Activated CD4-positive, alpha-beta T cell treated with anti-CD3 and anti-CD28 coated beads for 48 hours (primary cell): ENCODE measurements at regions not wholly inside any gene's neighbourhood (a gene's known extent, or its start where the extent isn't known, plus 50 kb on each side); places are given as distances from the start of the nearest gene placed in this dataset.

Experiments used
- DNase-seq: peaks from one replicate; pipeline ENCODE4 v3.0.0-alpha.2; 2020

DNA sequence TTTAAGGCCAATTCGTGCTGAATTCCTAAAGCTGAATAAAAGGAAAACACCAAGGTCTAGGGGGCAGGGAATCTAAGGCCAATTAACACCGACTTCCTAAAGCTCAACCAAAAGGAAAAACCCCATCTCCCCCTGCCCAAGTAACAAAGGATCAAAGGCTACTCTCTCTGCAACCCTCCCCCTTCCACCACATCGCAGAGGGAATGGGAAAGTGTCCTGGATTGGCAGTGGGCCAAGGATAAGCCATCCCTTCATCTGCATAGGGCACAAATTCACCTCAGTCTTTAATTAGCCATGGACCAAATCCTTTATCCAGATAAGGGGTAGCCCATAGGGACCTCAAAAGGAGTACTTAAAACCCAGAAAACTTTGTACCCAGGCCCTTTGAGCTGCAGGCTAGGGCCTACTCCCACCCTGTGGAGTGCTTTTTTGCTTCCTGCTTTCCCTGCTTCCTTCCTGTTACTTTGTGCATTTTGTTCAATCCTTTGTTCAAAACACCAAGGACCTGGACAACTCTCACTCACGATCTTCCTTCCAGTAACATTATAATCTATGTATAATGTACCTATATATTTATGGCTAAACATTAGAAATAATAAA lies 2119.8 kb upstream of the CELF4 start:
- no peak for DNase-seq

DNA sequence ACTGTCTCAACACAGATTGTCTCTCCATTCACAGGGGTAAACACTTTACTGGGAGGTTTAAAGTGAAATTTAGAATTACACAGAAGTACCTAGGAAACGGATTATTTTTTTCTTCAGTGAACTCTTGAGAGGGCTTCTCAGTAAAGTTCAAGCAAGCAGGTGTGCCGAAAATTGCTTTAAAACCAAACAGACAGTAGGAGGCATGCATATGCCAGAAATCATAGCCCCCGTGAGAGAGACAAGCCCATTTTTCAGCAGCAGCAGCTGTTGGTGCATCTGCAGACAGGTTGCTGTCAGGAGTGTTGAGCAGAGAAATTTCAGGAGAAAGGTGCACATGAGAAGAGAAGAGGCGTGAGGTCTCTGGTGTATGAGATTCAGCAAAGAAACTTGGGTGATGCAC lies 2115.5 kb upstream of the CELF4 start:
- no peak for DNase-seq

DNA sequence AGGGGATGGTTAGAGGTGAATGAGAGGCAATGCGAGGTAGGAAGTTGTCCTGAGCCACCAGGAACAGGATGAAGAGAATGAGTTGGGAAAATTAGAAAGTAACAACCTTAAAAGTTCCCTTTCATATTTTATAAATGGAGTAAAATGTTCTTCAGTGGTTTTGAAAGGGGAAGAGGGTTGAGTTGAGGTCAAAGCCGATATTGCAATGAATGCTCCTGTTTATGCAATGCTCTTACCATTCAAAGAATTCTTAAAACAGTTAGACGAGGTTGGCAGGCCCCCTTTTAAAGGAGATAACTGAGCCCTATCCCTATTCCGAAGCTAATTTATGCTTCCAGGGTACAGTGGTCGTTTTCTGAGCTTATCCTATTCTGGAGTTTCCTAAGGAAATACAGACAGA lies 2110.3 kb upstream of the CELF4 start:
- no peak for DNase-seq

DNA sequence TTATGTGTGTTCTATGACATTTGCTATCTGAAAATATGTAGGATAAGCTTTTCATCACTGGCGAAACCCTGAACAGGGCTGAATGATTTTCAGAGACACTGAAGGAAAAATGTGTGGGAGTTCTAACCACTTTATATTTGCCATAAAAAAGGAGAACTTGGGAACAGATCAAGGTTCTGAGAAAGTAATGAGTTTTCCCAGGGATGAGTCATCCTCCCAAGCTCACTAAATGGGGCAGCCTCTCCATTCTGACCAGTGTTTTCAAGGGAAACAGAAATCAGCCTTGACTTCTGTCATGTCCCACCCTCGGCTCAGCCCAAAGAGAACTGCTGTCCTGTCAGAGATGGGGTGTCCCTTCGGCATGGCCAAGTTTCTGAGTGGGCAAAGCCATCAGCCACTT lies 2109.8 kb upstream of the CELF4 start:
- no peak for DNase-seq

DNA sequence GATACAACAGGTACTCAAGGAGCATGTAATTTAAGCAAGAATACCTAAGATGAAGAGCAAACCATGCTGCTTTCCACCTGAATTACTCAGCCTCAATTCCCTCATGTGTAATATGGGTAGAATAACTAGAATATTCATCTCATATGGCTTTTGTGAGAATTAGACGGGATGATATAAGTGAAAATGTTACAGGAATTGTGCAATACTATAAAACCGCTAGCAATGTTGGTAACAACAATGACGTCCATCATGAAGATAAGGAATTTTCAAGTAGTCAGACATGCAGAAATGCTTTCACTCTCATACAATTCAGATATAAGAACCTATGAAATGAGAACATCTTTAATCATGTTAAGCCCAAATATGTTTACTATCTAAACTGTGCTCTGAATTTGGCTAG lies 2106.6 kb upstream of the CELF4 start:
- no peak for DNase-seq

DNA sequence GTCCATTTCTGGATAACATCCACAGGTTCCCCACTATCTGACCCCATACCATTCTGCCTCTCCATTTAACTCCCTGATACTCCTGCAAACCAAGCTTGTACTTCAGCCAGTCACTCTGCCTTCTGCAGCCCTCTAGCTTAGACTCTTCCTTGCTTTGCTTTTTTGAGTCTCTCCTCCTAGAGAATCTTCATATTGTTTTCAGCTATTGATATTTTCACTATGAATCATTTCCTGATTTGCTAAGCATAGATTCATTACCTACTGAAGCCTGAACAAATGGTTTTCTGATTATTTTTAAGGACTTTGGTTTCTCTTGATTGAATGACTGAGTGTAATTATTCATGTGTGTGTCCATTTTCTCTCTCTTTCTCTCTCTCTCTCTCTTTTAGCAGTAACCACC lies 2102.3 kb upstream of the CELF4 start:
- DNase-seq: no peak

DNA sequence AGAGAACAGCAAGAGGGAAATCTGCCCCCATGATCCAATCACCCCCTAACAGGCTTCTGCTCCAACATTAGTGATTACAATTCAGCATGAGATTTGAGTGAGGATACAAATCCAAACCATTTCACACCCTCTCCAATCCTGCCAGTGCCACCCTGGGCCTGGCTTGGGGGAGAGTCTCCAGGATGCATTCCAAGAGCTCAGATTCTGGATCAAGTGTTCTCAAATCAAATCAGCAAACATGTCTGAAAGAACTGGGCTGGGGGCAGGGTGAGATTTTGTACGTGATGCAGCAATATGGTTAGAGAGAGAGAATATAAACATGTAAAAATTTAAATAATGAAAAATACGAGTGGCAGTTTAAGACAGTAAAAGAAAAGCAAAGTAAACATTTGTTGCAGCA lies 2100.9 kb upstream of the CELF4 start:
- DNase-seq: no peak

DNA sequence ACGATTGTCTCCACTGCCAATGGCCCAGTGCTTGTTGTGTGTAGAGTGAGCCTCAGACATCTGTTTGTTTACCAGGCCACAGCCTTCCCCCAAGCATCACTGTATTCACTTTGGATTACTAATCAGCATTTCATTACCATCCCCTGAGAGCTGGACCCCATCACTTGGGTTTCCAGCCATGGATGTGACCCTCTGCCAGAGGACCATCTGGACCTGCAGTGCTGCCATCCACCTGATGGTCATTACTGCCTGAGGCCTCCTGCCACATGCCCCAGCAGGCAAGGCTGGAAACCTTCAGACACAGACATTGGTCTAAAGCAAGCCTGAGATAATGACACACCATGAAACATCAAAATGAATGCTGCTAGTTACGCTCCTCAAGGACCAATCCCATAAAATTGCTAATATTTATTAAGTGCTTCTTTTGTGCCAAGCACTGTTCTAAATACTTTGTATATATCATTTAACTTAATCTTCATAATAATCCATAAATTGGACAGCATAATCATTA lies 2096.3 kb upstream of the CELF4 start:
- DNase-seq: no peak

DNA sequence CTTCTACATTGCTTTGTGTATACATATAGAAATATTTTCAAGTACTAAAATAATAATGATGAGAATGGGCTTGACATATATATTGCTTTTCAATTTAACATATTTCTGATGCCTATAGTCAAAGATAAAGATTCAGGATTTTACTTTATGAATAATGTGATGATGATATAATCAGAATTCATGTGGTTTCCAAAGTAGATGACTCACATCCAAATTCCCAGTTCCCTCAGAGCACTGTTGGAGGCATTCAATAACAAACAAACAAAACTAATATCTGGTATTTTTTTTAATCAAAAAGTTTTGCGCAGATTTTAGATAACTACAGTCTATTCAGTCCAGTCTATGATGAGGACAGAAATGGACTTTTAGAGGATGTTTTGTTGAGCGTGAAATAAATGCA lies 2094.5 kb upstream of the CELF4 start:
- no peak for DNase-seq

DNA sequence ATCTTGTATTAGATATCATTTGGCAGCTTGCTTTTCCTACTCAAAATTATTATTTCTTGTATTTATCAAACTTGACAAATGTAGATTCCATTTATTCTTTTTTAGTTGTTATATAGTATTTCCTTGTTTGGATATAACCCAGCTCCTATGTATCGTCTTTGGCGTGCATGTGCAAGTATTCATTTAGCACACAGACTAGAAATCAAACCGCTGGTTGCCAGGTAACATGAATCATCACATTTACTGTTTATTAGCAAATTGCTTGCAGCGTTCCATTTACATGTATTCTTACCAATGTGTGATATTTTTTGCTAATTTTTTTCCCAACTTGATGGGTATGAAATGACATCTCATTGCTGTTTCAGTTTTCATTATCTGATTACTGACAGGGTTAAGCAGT lies 2089.7 kb upstream of the CELF4 start:
- DNase-seq: no peak

DNA sequence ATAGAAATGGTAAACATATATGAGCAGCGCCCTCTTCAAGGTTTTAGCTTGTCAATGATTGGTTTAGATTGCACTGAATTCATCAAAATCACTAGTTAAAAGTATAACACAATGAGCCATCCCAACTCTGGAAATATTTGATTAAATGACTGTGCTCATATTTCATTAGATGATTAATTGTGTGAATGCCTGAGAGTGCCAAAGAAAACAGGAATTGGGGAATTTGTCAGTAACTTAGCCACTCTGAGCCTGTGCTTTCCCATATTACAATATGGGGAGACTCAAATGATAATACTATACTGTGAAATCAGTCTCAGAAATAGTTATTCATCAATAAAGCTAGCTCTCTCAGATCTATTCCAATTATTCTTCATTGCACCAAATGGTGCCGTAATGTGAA lies 2087.6 kb upstream of the CELF4 start:
- DNase-seq: no peak

DNA sequence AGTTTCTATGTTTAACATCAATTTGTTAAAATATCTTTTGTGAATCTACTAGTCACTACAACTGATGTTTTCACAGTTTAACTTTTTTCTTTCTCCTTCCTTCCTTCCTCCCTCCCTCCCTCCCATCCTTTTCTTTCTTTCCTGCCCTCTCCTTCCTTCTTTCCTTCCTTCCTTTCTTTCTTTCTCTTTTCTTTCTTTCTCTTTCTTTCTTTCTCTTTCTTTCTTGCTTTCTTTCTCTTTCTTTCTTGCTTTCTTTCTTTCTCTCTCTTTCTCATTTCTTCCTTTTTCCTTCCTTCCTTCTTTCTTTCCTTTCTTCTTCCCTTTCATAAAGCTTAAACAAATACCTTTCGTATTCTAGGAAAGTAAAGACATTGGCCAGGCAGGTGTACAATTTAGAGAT lies 2083.0 kb upstream of the CELF4 start:
- no peak for DNase-seq

DNA sequence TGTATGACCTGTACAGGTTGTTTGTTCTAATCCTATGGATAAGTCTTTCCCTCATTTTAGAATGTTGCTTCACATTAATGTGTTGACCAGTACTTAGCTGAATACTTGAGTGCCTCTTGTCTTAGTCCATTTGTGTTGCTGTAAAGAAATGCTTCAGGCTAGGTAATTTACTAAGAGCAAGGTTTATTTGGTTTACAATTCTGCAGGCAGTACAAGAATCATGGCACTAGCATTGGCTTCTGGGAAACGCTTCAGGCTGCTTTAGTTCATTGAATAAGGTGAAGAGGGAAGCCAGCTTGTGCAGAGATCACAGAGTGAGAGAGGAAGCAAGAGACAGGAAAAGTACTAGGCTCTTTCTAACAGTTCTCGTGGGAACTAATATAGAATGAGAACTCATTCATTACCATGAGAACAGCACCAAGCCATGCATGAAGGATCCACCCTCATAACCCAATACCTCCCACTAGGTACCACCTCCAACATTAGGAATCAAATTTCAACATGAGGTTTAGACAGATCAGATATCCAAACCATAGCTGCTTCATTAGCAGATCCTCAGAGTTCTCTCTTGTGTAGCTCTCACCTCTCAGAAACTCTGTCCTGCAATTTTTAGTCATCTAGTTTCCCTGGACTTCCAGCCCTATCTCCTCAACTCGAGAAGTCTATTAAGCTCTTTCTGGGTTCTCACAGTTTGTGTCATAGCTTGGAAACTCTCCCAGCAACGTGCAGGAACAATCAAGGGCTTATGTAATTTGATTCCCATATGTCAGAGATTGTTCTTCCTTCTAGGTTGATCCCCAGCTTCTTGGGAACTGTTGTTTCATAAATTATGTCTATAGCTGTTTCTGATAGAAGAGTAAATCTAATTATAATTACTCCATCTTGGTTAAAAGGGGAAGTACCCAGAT lies 2082.3 kb upstream of the CELF4 start:
- DNase-seq: no peak

DNA sequence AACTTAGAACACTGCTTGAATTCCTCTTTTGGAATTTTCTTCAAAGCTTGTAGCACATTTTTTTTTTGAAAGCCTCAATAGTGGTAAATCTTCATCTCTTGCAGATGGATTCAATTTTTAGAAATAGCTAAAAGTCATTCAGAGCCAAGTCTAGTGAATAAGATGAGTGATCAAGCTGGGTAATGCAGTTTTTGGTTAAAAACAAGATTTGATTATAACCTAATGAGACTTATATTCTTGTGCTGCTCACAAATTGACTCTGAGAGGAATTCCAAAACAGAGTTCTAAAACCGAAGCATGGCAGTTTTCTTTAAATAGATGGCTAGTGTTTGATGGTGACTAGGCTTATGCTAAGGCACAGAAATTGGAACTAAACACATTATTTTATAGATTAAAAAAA lies 2072.6 kb upstream of the CELF4 start:
- DNase-seq: no peak

DNA sequence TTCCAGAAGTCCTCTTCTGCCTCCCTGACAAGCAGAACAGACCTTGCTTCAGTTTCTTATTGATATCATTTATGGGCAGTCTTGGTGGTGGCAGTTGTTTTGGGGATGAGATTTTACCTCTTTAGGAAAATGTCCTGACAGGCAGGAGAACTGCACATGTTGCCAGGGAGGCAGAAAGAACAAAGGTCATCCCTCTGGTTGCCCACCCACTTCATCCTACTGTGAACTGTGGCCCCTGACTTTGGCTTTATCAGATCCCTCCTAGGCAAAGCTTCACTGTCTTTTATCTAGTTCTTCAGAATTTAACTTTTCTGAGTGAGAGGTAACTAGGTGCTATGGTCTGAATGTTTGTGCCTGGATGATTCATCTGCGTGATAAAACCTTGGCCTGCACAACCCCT lies 2071.3 kb upstream of the CELF4 start:
- DNase-seq: no peak

DNA sequence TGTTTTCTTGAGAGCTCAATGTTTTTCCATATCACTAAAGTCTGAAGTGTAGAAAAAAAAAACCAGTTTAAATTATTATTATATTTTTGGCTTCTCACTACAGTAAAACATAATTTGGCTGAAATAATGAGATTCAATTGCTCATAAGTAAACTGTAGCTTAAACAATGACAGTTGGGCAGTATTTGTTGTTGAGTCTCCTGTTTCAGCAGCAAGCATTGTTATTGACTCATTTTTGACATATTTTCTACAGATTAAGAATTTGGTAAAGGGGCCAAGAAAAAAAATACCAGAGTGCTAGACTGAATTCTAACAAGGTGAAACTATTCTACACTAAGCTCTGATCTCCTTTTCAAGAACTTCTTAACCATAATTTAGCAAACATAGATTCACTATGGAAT lies 2070.4 kb upstream of the CELF4 start:
- DNase-seq: no peak

DNA sequence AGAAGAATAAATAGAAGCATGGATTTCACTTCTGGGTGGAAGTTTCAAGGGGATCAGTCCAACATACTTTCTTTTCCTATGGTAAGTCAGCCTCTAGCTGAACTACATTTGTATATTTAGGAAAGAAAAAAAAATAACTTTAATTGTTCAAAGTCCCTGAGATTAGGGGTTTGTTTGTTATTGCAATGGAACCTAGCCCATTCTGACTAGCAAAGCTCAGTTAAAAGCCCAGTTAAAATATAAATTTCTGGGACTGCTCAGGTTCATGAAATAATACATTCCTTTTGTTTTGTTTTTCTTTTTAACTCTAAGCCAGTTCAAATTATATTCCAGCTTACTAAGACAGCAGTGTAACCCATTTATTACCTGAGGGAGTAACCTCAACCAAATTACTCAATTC lies 2069.6 kb upstream of the CELF4 start:
- no peak for DNase-seq

DNA sequence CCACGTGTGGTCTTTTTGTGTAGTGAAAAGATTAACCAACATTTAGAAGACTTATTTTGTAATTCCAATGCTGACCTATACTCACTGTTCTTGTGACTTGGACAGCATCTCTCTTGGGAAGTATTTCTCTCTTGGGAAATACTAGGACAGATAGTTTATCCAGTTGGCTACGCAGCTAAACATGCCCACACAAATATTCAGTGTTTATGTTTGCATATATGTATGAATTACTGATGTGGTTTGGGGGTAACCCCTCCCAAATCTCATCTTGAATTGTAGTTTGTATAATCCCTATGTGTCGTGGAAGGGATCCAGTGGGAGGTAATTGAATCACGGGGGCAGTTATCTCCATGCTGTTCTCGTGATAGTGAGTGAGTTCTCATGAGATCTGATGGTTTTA lies 2062.3 kb upstream of the CELF4 start:
- no peak for DNase-seq

DNA sequence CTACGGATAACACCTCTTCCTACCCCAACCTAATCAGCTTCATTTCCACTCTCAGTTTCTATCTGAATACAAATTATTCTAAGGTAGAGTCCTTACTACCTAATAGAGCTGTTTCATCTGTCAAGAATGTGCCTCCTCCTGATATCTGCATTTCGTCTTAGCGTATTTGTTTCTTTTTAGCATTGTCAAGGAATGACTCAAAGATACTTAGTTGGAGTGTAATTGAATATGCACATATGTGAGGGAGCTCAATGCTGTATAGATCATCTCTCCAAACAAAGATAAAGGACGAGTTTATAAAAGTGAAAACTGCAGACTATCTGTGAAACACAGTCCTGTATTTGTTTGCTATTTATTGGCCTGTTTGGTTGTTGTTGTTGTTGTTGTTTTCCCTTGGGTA lies 2059.4 kb upstream of the CELF4 start:
- no peak for DNase-seq

DNA sequence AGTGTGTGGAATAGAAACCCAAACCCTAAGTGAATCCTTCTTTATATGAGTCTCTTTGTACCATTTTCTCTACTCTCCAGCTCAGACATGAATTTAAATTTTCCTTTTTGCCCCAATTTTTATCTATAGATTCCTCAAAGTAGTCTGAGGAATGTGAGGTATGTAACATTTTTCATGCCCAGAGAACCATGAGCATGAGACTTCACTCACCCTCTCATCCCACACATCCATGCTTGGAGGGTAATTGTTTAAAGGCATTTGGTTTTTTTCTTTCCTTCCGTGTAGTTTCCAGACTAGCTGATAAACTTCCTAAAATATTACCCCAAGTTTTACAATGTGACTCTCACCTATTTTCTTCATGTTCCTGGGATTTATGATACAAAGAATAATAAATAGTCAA lies 2056.8 kb upstream of the CELF4 start:
- no peak for DNase-seq

DNA sequence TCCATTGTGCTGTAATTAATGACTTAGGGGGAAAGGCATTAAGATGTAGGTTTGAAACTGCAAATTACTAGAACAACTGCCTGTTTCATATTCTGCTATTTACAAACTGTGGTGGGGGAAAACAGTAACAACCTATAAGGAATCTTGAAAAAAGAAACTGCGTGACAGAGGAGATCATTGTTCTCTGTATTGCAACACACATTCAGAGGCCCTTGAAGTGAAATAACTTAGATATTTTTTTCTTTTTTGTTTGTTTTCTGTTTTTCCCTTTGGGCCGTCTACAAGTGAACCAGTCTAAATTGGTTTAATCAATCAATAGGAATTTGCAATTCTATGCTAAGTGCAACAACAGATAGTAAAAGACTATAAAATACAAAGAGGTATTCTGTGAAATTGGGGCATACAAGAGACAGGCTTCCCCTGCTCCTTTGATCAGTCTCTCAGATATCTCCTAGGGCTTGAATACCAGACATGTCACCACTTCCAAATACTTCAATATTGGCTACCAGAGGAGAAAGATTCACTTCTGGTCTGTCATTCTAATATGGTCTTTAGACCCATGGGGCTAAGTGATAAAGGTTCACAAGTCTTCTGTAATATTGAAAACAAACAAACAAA lies 2055.1 kb upstream of the CELF4 start:
- DNase-seq: no peak

DNA sequence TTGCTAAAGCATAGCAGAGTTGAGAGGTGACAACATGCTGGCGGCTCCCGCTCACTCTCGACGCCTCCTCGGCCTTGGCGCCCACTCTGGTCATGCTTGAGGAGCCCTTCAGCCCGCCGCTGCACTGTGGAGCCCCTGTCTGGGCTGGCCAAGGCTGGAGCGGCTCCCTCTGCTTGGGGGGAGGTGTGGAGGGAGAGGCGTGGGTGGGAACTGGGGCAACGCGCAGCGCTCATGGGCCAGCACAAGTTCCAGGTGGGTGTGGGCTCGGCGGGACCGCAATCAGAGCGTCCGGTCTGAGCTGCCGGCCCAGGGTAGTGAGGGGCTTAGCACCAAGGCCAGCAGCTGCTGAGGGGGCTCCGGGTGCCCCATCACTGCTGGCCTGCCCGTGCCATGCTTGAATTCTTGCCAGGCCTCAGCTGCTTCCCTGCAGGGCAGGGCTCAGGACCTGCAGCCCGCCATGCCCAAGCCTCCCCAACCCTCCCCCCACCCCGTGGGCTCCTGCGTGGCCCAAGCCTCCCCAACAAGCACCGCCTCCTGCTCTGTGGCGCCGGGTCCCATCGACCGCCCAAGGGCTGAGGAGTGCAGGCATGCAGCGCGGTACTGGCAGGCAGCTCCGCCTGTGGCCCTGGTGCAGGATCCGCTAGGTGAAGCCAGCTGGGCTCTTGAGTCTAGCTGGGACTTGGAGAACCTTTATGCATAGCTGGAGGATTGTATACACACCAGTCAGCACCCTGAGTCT lies 2052.8 kb upstream of the CELF4 start:
- no peak for DNase-seq

DNA sequence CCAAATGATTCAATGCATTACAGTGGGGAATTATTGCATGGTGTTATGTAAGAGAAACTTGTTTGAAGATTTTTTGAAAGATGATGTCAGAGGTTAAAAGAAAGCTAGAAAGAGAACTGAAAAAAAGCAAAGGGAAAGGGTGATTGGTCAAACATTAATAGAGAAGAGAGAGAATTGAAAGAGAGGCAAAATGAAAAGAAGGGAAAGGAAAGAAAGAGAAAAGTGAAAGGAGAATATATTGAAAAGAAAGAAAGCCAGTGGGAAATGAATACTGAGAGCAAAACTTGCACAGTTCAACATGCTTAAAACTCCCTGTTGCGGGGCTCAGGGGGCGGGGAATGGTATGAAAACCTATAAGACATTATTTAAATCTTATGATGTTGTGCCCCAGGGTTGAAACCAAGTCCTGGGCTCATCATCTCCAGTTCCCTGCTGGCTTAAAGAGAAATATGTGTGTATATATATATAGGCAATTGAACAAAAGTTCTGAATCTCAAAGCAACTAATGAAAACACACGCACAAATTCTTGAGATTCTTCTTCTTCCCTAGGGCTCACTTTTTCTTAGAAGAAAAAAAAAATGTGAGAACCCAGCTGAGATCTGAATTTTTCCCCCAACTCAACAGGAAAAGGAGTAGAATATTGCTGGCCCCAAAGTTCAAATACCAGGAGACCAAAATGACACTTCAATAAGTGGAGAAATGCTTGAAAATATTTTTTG lies 2045.9 kb upstream of the CELF4 start:
- no peak for DNase-seq
